ENCODE measurements at regions not wholly inside any gene's neighbourhood (a gene's known extent, or its start where the extent isn't known, plus 50 kb on each side); places are given as distances from the start of the nearest gene placed in this dataset.

DNA sequence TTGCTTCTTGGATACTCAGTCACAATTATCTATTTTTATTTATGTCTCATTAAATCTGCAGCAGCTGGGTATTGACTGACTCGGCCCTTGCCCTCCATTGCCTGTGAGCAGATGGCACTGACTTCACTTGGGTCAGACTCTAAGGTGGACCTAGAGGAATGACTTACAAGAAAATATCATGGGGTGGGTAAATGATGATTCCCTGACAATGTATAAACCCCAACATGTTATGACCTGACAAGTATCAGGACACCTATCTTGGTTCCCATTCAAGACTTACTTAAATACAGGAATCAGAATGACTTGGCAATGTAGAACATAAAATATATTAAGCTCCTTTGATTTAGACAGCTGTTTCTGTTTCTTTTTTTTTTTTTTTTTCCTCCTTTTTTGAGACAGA lies 953.5 kb downstream of the CDH11 start:
- Mint-ChIP-seq H3K9me3 (peaks cover 29% of the 10 kb centered on the region), H3K27me3 (ENCODE audit: insufficient read depth) (no peaks in the 10 kb centered on the region), H3K27ac (no peak overlapping the region), H3K36me3 (ENCODE audit: low read depth) (no peaks in the 10 kb centered on the region), H3K4me1 (ENCODE audit: low read depth) (no peaks in the 10 kb centered on the region), H3K4me3 (no peak overlapping the region)
- intact Hi-C loops (cut with micrococcal nuclease): no loop called here
- DNase-seq (ENCODE audit: low spot score): no peak

DNA sequence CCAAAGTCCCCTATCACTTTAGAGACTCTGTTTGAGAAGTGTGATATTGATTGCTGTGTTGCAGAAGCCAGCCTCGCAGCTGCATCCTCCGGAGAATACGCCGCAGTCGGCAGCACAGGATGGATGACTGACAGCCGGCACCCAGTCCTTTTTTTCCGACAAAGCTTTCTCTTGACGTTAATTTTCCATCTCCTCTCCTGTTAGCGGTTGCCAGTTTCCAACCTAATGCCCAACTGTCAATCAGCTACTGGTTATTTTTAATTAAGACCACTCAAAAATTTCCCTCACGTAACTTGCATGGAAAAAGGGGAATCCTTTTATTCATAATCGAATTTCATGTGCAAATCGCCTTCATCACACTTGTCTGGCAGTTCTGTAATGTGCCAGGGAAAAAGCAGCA lies 953.9 kb downstream of the CDH11 start:
- Mint-ChIP-seq H3K27me3 (ENCODE audit: insufficient read depth) (no peaks in the 10 kb centered on the region), H3K36me3 (ENCODE audit: low read depth) (no peaks in the 10 kb centered on the region), H3K27ac (no peak overlapping the region), H3K4me3 (no peak overlapping the region), H3K9me3 (peaks cover 29% of the 10 kb centered on the region), H3K4me1 (ENCODE audit: low read depth) (no peaks in the 10 kb centered on the region)
- intact Hi-C loops (cut with micrococcal nuclease): no loop called here
- no peak for DNase-seq (ENCODE audit: low spot score)

DNA sequence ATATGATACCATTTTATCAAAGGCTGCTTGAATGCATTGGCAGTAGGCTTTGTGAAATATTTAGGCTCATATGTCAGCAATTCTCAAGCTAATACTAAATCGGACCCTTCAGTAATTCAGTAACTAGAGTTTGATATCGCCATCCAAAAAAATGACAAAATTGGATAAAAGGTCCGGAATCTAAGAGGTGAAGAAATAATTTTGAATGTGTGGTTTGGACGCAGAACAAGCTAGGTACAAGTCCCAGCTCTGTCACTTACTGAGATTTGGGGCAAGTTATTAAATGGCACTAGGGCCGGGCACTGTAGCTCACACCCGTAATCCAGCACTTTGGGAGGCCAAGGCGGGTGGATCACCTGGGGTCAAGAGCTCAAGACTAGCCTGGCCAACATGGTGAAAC lies 956.5 kb downstream of the CDH11 start:
- no peak overlapping the region for H3K4me3 Mint-ChIP-seq
- H3K9me3 Mint-ChIP-seq: peaks cover 13% of the 10 kb centered on the region
- no peaks in the 10 kb centered on the region for H3K36me3 Mint-ChIP-seq (ENCODE audit: low read depth)
- H3K27me3 Mint-ChIP-seq (ENCODE audit: insufficient read depth): no peaks in the 10 kb centered on the region
- H3K4me1 Mint-ChIP-seq (ENCODE audit: low read depth): no peaks in the 10 kb centered on the region
- intact Hi-C loops (cut with micrococcal nuclease): no loop called here
- no peak overlapping the region for H3K27ac Mint-ChIP-seq
- DNase-seq (ENCODE audit: low spot score): no peak

DNA sequence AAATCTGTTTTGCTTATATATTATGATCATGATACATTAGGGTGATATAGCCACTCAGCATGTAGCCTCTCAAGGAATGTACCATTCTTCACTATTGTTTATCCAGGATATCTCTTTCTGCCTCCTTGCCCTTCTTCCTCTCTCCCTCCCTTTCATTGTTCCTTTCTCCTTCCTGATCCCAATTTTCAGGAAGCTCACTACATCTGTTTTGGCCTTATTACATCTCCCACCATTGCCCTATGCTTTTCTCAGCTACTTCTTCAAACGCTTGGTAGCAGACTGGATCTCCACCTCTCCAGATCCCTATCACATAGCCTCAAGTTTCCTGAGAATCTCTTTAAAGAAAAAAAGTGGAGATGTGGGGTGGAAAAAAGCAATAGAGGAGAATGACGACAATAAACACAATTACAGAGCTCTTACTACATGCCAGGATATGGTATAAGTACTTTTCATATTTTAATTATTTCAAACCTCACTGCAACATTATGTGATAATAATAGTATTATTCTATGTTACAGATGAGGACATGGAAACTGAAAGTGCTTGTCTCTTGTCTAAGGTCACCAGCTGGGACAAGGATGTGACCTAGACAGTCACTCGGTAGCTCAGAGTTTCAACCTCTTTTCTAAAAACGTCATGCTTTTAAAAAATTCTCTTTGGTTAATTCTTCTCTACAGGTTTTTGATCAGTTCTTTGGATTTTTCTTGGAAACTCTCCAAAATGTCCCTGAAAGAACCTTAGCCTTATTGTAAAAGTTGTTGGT lies 959.1 kb downstream of the CDH11 start:
- Mint-ChIP-seq H3K27ac (no peak overlapping the region), H3K9me3 (peaks cover 8% of the 10 kb centered on the region), H3K4me3 (no peak overlapping the region), H3K36me3 (ENCODE audit: low read depth) (no peaks in the 10 kb centered on the region), H3K27me3 (ENCODE audit: insufficient read depth) (no peaks in the 10 kb centered on the region), H3K4me1 (ENCODE audit: low read depth) (no peaks in the 10 kb centered on the region)
- no peak for DNase-seq (ENCODE audit: low spot score)
- intact Hi-C loops (cut with micrococcal nuclease): no loop called here

DNA sequence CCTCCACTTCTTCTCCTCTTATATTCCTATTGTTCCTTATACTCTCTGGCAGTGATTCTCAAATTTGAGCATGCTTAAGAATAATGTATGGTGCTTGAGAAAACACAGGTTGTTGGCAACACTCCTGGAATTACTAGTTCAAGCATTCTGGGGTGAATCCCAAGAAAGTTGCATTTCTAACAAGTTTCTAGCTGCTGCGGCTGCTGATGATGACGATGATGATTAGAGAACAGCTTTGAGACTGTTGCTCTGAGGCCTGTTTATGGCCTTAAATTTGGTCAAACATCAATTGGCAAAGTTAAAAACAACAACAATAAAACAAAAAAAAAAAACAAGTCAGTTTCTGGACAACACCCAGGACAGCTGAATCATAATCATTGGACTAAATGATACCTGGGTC lies 961.9 kb downstream of the CDH11 start:
- Mint-ChIP-seq H3K9me3 (peaks cover 14% of the 10 kb centered on the region), H3K27ac (no peak overlapping the region), H3K4me3 (no peak overlapping the region), H3K36me3 (ENCODE audit: low read depth) (no peaks in the 10 kb centered on the region), H3K4me1 (ENCODE audit: low read depth) (no peaks in the 10 kb centered on the region), H3K27me3 (ENCODE audit: insufficient read depth) (no peaks in the 10 kb centered on the region)
- intact Hi-C loops (cut with micrococcal nuclease): no loop called here
- no peak for DNase-seq (ENCODE audit: low spot score)

DNA sequence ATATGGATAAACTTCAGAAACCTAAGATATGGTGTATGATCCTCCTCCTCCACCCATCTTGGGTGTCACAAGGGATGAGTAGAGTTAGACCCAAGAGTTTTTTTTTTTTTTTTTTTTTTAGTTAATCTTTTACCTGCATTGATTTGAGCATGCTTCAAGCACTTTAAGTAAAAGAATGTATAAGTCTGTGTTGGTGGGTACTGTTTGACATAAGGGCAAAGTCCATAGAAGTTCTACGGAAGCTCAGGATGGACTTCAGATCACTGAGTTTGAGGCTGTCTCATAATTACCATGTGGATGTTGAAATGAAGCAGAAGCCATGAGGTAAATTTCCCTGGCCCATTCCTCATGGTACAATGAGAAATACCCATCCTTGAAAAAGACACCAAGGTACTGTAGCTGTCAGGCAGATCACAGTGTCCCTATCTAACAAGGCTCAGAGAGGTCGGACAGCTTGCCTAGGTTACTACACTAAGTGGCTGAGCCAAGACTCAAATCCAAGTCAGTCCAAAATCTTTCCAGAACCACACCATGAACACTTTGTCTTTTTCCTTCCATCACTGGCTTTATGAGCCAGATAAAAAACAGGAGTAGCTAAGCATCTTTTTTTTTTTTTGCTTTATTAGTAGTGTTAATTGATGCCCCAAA lies 962.8 kb downstream of the CDH11 start:
- Mint-ChIP-seq H3K9me3 (peaks cover 10% of the 10 kb centered on the region), H3K27me3 (ENCODE audit: insufficient read depth) (no peaks in the 10 kb centered on the region), H3K4me1 (ENCODE audit: low read depth) (no peaks in the 10 kb centered on the region), H3K27ac (no peak overlapping the region), H3K36me3 (ENCODE audit: low read depth) (no peaks in the 10 kb centered on the region), H3K4me3 (no peak overlapping the region)
- intact Hi-C loops (cut with micrococcal nuclease): no loop called here
- DNase-seq (ENCODE audit: low spot score): no peak

DNA sequence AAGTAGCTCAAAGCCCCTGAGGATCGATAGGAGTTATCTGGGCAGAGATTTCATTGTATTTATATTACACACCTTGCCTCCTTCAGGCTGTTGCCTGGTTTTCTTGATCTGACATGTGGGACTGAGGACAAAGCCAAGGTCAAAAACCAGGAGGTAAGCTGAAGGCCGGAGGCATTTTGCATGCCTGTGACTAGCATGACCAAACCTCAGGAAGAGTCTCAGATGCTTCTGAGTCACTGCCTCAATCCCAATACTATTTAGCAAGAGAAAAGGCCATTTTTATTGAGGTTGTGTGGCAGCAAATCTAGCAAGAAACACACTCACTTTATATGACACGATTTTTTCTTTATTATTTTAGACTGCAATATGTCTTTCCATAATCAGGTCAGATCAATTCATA lies 968.1 kb downstream of the CDH11 start:
- H3K4me3 Mint-ChIP-seq: no peak overlapping the region
- intact Hi-C loops (cut with micrococcal nuclease): no loop called here
- no peaks in the 10 kb centered on the region for H3K36me3 Mint-ChIP-seq (ENCODE audit: low read depth)
- peaks cover 21% of the 10 kb centered on the region for H3K9me3 Mint-ChIP-seq
- H3K27me3 Mint-ChIP-seq (ENCODE audit: insufficient read depth): no peaks in the 10 kb centered on the region
- no peaks in the 10 kb centered on the region for H3K4me1 Mint-ChIP-seq (ENCODE audit: low read depth)
- H3K27ac Mint-ChIP-seq: no peak overlapping the region
- no peak for DNase-seq (ENCODE audit: low spot score)

DNA sequence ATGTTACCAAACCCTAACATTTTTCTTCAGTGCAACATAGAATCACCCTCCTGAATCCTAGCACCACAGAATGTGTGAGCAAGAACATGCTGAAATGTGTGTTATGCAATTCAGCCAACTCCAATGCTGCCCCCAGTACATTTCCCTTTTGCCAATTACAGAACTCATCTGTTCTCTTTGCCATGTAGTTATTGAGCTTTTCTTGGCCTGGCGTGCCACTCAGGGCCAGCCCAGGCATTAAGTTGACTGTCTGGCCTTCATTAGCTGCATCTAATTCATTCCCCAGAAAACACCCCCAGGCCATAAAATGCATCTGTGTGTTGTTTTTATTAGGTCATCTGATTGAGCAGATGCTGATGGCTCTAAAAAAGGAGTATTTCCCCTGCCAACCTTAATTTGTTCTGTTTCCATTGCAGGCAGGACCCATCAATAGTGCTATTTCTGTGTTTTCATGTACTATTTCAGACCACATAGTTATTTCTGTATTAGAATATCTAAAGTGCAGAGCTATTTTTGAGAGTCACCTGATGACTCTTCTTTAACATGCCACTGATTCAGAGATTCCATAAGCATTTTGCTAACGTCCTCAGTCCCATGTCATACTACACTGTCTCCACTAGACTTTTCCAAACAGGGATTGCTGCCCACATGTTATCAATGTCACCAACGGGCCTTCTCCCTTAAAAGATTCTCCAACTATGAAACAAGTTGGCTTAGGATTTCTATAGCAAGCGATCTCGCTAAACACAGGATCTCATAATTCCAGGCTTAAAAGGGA lies 969.7 kb downstream of the CDH11 start:
- Mint-ChIP-seq H3K4me1 (ENCODE audit: low read depth) (no peaks in the 10 kb centered on the region), H3K36me3 (ENCODE audit: low read depth) (no peaks in the 10 kb centered on the region), H3K27me3 (ENCODE audit: insufficient read depth) (no peaks in the 10 kb centered on the region), H3K4me3 (no peak overlapping the region), H3K27ac (no peak overlapping the region), H3K9me3 (peaks cover 25% of the 10 kb centered on the region)
- no peak for DNase-seq (ENCODE audit: low spot score)
- intact Hi-C loops (cut with micrococcal nuclease): no loop called here

DNA sequence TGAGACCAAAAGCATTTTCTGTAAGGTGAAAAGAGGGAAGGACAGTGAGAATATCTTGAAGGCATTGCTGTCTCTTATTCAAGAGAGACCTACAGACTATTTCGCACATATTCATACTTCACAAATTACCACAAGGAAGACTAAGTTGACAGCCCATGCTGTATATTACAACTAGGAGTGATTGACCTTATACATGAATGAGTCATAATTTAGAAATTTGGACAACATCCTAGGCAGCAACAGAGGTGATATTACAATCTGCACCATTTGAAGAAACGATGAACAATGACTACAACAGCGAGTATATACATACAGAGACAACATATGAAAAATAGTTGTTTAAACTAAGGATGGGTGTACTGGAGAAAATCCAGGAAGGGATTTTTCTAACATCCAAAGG lies 971.7 kb downstream of the CDH11 start:
- no peak for DNase-seq (ENCODE audit: low spot score)
- Mint-ChIP-seq H3K27me3 (ENCODE audit: insufficient read depth) (no peaks in the 10 kb centered on the region), H3K36me3 (ENCODE audit: low read depth) (no peaks in the 10 kb centered on the region), H3K4me3 (no peak overlapping the region), H3K27ac (no peak overlapping the region), H3K9me3 (peaks cover 20% of the 10 kb centered on the region), H3K4me1 (ENCODE audit: low read depth) (no peaks in the 10 kb centered on the region)
- intact Hi-C loops (cut with micrococcal nuclease): no loop called here

DNA sequence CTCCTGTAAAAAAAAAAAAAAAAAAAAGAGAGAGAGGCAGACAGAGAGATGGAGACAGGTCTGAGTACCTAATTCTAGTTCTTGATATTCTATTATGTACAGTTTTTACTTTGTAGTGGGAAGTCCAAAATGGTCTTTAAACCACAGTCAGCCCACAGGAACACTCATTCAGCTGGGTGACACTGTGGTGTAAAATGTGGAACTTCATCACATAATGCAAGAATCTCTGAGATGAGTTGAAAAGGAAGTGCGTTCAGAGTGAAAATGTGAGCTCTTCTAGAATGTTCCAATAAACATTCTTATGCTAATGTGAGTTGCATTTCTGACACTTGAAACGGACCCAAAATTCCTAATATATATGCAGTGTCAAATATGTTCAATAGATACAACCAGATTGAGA lies 972.1 kb downstream of the CDH11 start:
- H3K4me3 Mint-ChIP-seq: no peak overlapping the region
- DNase-seq (ENCODE audit: low spot score): no peak
- intact Hi-C loops (cut with micrococcal nuclease): no loop called here
- no peak overlapping the region for H3K27ac Mint-ChIP-seq
- no peaks in the 10 kb centered on the region for H3K27me3 Mint-ChIP-seq (ENCODE audit: insufficient read depth)
- H3K9me3 Mint-ChIP-seq: peaks cover 20% of the 10 kb centered on the region
- H3K36me3 Mint-ChIP-seq (ENCODE audit: low read depth): no peaks in the 10 kb centered on the region
- H3K4me1 Mint-ChIP-seq (ENCODE audit: low read depth): no peaks in the 10 kb centered on the region

DNA sequence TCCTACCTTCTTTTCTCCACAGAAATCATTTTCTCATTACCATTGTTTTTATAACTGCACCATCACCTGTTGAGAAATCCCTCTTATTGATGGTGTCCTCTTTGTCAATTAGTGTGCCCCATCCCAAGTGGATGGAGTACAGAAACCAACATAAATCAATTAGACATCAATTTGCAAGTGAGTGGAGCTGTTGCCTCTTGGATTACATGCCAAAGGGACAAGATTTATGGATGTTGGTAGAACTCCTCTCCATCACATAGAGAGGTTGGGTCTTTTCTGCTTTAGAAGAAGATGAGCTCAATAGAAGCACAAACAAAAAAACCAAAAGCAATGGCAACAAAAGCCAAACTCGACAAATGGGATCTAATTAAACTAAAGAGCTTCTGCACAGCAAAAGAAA lies 973.5 kb downstream of the CDH11 start:
- Mint-ChIP-seq H3K27me3 (ENCODE audit: insufficient read depth) (no peaks in the 10 kb centered on the region), H3K4me3 (no peak overlapping the region), H3K36me3 (ENCODE audit: low read depth) (no peaks in the 10 kb centered on the region), H3K4me1 (ENCODE audit: low read depth) (no peaks in the 10 kb centered on the region), H3K27ac (no peak overlapping the region), H3K9me3 (peaks cover 20% of the 10 kb centered on the region)
- intact Hi-C loops (cut with micrococcal nuclease): no loop called here
- no peak for DNase-seq (ENCODE audit: low spot score)

DNA sequence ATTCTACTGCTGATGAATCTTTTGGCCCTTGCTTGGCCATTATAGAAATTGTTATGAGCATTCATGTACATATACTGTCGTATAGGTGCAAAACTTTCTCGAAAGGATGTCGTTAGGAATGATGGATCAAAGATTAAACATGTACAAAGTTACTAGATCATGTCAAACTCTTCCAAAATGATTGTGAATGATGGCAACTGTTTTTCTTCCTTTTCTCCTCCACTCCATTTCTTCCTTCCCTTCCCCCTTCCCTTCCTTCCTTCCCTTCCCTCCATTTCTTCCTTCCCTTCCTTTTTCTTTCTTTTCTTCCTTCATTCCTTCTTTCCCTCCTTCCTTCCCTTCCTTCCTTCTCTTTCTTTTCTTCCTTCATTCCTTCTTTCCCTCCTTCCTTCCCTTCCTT lies 973.9 kb downstream of the CDH11 start:
- Mint-ChIP-seq H3K27me3 (ENCODE audit: insufficient read depth) (no peaks in the 10 kb centered on the region), H3K4me1 (ENCODE audit: low read depth) (no peaks in the 10 kb centered on the region), H3K27ac (no peak overlapping the region), H3K36me3 (ENCODE audit: low read depth) (no peaks in the 10 kb centered on the region), H3K4me3 (no peak overlapping the region), H3K9me3 (peaks cover 17% of the 10 kb centered on the region)
- no peak for DNase-seq (ENCODE audit: low spot score)
- intact Hi-C loops (cut with micrococcal nuclease): no loop called here

DNA sequence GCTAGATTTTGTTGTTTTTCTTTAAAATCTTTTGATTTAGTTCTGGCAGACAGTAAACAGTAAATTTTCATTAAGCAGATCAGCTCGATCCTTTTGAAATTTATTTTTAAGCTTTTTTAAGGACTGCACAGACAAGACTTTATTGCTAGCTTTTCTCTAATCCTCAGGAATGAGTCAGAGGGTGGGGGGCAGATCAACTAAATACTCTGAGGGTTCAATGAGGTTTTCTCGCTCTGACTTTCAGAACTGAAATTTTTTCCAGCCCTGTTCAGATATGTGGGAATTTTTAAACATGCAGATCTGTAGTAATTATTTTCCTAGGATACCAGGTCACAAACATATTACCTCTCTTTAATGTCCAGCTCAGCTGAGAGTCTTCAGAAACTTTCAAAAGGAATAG lies 977.2 kb downstream of the CDH11 start:
- Mint-ChIP-seq H3K4me1 (ENCODE audit: low read depth) (no peaks in the 10 kb centered on the region), H3K36me3 (ENCODE audit: low read depth) (no peaks in the 10 kb centered on the region), H3K9me3 (peaks cover 9% of the 10 kb centered on the region), H3K27me3 (ENCODE audit: insufficient read depth) (no peaks in the 10 kb centered on the region), H3K27ac (no peak overlapping the region), H3K4me3 (no peak overlapping the region)
- no peak for DNase-seq (ENCODE audit: low spot score)
- intact Hi-C loops (cut with micrococcal nuclease): no loop called here
